ENCODE measurements at regions not wholly inside any gene's neighbourhood (a gene's known extent, or its start where the extent isn't known, plus 50 kb on each side); places are given as distances from the start of the nearest gene placed in this dataset.
"Not testable (repeated sequence)": the region's sequence is repeated elsewhere in the genome, so short reads cannot be mapped to it uniquely, and the experiment has no call there.

- not testable (repeated sequence) for DNase-seq
These were observed 91.1 kb upstream of the HS3ST2 start for GRCh38 chr16:22722551-22723541.

DNA sequence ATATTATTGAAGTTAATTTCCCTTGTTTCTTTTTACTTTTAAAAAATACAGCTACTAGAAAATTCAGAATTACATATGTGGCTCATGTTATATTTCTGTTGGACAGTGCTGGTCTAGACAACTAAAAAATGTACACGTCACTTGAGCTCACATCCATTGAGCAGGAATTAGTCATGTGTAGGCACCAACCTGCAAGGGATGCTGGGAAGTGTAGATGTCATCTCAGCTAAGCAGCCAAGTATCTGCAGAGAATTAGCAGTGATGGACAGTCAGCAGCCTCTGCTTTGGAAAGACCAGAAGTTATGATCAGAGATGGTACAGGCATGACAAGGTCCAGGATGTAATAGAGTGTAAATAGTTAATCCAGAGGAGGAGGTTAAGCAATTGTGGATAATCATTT is 87.1 kb upstream of the HS3ST2 start:
- no peak for DNase-seq

DNA sequence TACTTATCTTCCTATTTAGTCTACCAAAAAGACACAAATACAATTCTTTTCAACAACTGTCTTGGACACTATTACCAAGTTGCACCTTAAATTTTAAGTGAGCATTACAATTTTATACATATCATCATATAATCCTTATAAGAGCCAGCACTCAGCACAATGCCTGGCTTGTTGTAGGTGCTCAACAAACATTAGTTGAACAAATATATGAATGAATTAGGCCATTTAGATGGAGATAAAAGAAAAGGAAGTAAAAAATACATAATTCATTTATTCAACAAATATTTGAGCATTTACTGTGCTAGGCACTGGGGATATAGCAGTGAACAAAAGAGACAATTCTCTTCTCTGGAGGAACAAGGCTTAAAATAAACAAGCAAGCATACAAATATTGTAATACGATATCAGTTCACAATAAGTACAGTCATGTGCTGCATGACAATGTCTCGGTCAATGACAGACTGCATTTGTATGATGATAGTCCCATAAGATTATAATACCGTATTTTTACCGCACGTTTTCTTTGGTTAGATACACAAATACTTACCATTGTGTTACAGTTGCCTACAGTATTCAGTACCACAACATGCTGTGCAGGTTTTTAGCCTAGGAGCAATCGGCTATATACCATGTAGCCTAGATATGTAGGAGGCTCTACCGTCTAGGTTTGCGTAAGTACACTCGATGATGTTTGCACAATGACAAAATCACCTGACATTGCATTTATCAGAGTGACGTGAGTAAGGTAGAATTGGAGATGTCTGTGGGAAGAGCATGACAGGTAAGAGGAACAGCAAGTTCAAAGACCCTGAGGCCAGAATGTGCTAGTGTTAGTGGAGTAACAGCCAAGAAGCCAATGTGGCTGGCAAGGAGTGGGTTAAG is 86.4 kb upstream of the HS3ST2 start:
- DNase-seq = no peak

DNA sequence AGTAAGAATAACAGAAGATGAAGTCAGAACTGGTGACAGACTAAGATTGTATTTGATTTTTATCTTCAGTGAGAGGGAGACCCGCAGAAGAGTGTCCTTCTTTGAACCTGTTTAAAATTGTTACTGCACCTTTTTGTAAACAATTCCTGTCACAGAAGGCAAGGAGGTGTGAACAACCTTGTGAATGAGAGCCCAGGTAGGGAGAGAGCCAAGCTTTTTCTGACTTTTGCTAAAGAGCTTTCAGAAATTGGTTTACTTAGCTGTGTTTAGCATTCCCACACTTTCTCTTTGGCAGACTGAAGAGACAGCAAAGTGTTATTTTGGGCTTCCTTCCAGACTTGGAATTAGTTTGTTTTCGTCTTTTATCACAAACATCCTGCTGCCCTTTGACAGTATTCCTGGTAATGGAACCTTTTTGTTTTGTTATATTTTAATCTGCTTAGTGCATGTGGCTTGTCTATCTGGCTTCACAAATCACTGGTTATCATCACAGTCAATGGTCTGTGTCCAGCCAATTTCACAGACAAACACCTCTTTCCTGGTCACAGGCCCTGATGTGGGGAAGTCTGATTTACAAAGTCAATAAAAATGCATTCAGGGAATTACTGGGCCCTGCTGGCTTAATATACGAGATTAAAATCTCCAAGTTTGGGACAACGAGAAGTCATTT is 85.7 kb upstream of the HS3ST2 start:
- DNase-seq = no peak

DNA sequence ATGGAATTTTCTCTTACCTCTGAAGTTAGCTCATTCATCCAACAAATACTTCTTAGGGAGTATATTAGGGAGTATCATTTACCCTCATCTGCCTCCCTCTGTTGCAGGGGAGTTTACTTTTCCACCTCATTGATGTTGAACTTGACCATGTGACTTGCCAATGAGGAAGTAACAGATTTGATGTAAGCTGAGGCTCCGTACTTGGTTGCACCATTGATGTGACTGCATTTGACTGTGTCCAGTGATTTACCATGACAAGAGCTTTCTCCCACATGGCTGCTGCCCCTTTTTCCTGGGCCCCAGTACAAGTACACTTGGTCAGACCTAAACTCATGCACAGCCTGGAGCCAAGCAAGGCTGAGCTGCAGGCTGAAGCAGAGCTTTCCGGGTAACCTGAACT is 81.6 kb upstream of the HS3ST2 start:
- no peak for DNase-seq

DNA sequence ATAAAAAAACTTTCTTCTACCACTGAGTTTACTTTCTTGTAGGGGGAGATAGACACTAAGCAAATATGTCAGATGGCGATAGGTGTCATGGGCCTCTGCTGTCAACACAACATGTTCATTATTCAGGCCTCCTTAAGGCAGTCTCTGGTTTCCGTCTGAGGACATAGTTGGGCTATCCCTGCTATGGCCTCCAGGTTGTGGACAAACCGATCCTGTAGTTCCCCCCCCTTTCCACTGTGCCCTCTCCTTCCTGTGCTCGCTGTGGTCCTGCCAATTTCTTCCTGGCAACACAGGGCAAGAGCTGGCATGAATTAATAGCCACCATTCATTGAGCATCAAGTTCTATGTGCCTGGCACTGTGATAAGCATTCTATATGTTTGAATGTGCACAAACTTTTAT is 81.0 kb upstream of the HS3ST2 start:
- no peak for DNase-seq

GRCh38 chr16:22734368-22734767 is 79.6 kb upstream of the HS3ST2 start:
- DNase-seq = no peak

DNA sequence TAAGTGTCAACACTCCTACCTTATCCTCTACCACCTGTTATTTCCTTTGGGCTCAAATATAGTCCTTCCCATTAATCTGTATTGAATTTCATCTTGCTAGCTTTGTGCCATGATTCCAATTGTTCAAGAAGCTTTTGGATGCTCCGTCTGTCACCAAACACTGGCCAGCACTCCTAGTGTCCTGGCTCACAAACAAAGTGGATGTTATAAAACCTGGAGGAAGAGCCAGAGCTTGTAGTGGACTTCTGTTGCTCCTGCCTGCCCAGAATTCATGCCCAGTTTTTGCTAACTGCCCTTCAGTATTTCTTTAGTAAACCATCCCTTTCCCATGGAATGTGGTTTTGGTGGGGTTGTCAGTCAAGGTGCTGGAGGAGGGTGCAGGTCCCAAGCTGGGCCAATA is 77.2 kb upstream of the HS3ST2 start:
- no peak for DNase-seq

- no peak for DNase-seq
These were observed 74.9 kb upstream of the HS3ST2 start for GRCh38 chr16:22739077-22739476.

DNA sequence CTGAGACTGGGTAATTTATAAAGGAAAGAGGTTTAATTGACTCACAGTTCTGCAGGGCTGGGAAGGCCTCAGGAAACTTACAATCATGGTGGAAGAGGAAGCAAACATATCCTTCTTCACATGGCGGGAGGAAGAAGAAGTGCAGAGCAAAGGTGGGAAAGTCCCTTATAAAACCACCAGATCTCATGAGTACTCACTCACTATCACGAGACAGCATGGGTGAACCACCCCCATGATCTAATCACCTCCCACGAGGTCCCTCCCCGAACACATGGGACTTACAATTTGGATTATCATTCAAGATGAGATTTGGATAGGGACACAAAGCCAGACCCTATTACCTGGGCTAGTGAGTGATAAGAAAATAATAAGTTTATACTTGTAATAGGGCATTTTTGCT is 70.6 kb upstream of the HS3ST2 start:
- no peak for DNase-seq

DNA sequence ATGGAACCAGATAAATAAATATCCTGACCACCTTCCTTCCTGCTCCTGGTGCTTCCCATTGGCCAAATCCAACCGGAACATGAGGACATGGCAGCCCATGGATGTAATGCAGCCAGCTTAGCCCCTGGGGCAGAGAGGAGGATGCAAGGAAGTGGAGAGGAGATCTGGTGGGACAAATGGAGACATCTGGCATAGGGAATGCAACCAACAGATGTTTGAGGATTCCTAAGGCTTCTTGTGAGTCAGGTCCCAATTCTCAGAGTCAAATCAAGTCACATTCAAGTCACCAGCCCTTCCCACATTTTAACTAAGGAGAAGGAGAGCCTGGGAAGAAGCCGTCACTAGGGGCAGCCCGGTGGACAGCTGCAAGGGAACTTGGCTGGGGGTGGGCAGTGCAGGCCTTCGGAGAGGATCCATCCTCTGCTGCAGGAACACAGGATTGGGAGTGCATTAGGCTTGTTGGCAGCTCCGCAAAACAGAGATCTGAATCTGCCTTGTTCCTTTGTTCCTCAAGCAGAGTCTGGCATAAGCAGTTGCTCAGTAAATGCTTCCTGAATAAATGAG is 62.8 kb upstream of the HS3ST2 start:
- no peak for DNase-seq

DNA sequence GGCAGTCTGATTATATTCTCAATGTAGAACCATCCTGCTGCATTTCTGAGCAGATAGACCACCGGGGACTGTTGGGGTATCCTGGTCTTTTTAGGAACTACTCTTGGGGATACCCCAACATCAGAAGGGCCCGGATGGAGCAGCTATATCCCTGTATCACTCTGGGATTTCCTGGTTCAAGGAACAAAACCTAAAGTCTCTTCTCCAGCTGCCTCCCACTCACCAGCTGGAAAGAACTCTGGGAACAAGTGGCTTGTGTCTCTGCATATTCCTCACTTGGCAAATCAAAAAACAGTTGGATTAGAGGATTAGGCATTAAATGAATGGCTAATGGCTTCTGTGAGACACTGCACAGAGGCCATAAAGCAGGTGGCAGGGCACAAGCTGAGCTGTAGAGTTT is 62.3 kb upstream of the HS3ST2 start:
- no peak for DNase-seq

DNA sequence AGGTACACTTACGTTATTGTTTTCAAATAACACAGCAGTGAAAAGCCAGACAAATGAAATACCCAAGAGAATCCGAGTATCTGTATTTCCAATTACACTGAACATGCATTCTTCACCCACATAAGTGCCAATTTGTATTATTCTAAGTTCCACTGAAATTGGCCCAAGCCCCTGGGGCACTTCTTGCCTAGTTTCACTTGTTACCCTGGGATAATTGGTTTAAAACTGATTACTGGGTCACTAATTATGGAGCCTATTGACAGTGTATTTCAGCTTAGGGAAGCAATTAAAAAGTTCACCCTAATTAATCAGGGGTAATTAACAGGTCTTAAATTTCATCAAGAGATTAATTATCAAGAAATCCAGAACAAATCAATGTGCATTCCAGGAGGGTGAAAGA is 60.5 kb upstream of the HS3ST2 start:
- no peak for DNase-seq

DNA sequence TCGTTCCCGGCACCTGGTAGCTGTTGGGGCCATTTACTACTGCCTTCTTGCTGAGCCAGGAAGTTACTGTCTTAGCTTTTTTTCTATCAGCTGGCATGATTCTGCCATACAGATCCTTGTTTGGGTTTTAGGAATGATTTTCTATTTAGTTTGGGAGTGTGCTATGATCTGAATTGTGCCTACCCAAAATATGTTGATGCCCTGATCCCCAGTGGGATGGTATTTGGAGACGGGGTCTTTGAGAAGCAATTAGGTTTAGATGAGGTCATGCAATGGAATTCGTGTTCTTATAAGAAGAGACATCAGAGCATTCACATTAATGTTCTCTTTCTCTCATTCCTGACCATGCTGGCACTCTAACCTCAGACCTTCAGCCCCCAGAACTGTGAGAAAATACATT is 59.4 kb upstream of the HS3ST2 start:
- no peak for DNase-seq

DNA sequence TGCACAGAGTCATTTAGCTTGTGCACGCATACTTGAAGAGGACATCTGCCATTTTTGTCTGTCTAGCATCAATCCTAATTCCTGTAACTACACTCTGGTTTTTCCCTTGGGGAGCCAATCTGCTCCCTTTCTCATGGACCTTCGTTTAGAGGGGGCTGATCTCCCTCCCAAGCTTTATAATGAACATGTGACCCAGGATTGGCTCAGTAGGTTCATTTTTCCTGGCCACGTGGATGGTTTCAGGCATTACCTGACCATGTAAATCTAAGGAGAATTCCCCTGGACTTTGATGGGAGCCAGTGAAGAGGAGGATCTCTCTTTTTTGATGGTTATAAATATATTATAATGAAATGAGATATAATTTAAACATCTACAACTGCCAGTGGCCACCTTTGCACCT is 56.8 kb upstream of the HS3ST2 start:
- no peak for DNase-seq

- DNase-seq = no peak
These were observed 51.5 kb upstream of the HS3ST2 start for GRCh38 chr16:22762486-22762885.

GRCh38 chr16:22763437-22764080 is 50.4 kb upstream of the HS3ST2 start:
- DNase-seq = no peak
